ENCODE measurements at regions not wholly inside any gene's neighbourhood (a gene's known extent, or its start where the extent isn't known, plus 50 kb on each side); places are given as distances from the start of the nearest gene placed in this dataset.

DNA sequence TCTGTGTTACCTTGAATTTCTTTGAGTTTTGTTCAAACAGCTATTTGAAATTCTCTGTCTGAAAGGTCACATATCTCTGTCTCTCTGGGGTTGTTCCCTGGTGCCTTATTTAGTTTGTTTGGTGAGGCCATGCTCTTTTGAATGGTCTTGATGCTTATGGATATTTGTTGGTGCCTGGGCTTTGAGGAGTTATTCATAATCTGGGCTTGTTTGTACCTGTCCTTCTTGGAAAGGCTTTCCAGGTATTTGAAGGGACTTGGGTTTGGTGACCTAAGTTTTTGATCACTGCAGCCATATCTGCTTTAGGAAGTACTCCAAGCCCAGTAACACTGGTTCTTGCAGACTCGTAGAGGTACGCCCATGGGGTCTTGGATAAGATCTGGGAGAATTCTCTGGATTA is 63.3 kb upstream of the MAGI3 start:
- no peak for TF ChIP-seq POLR2AphosphoS5 (IDR thresholded peaks at IDR 0.05)
- TF ChIP-seq POLR2A (IDR thresholded peaks at IDR 0.05; ENCODE audit: low read depth): no peak

Measured in esophagus muscularis mucosa (tissue), 2 donors.